T1000 (cell line): ENCODE measurements at regions not wholly inside any gene's neighbourhood (a gene's known extent, or its start where the extent isn't known, plus 50 kb on each side); places are given as distances from the start of the nearest gene placed in this dataset.

Source experiments
- DNase-seq: peaks from one replicate; lab custom pipeline; 2025; ENCODE audit warnings: mixed read lengths; lab: John Stamatoyannopoulos, UW

DNA sequence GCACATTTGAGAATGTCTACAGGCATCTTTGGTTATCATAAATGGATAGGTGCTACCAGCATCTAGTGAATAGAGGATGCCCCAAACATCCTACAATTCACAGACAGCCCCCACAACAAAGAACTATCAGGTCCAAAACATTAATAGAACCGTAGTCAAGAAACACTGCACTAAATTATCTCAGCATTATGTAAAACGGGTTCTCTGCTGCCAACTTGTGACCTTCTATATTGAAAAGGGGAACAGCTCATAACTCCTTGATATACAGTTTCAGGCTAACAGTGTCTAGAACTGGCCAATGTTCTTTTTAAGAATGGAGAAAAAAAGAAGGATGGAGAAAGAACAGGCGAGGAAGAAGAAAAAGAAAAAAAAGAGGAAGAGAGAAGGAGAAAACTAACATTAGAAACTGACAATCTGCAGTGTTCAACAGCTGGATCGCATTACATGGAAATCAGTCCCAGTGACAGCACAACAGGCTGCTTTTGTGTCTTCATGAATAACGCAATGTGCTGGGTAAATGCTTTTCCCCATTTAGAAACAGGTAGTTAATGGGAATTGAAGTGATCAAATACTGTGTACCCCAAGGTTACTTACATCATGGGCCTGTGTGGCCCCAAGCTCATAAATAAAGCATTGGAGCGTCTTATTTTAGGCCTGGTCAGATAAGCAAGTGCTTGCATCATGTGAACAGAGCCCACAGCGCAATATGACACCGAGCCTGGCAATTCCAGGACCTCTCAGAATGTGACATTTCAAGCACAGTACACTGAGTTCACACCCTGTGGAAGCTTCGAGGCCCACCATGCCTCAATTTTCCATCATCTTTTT lies 339.5 kb downstream of the DHX15 start:
- DNase-seq: no peak

DNA sequence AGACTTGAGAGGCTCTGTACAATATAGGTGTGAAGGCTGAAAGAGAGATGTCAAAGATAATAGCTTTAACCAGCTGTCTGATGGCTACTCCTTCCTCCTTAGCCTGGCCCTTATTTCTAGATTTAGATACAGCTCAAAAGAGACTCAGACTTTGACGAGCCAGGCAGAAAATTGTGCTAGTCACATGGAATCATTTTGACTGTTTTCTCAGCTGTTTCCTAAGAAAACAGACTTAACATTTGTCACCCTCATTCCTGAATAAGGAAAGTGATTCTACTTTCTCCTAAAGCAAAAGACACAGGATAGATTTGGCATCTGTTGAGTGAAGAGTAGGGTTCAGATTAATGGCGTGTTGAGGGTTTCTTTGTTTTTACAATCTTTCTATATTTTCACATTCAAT lies 340.7 kb downstream of the DHX15 start:
- no peak for DNase-seq

DNA sequence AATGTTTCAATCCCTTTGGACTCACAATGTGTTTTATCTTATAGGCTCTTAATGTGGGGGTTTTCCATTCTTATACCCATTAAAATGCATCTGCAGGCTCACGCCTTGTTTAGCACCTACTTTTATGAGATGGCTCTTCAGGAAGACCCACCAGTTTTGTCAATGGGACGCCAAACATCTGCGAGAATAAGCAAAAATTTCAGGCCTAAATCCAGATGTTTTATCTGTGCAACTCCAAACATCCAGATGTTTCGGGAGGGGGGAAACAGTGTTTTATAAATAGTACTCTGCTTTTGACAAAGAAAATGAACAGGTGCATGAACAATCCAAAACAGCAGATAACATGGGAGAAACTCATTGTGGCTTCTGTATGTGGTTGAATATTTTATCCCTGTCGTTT lies 342.8 kb downstream of the DHX15 start:
- DNase-seq: no peak

DNA sequence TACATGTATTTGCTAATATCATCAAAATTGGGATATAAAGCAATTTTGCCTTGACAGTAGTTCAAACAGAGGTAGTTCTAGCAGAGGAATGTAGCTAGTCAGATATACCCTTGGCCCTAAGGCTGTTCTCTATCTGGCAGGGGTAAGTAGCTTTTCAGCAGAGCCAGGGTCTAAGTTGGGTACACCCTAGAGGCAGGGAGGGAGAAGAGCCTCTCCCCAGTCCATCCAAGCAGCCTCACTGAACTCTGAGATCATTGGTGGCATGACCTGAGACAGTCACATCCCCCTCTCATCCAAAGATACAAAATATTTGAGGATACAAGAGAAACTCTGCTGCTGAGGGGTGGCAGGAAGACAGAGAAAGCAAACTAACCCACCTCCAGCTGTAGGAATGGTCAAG lies 343.7 kb downstream of the DHX15 start:
- DNase-seq: no peak

DNA sequence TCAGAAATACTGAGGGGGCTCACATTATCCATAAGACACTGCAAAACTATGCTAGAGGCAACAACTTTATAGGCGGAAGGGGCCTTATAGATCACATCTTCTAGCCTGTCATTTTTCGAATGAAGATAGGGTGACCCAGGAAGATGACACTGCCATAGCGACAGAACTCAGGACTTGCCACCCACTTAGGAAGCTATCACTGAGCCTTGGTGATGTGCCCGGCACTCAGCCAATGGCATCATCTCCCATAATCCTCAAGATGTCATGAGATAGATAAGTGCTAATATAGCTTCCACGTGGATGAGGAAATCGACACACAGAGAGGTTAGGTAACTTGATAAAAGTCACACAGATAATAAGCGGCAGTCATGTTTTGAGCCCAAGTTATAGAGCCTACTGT lies 346.6 kb downstream of the DHX15 start:
- no peak for DNase-seq

DNA sequence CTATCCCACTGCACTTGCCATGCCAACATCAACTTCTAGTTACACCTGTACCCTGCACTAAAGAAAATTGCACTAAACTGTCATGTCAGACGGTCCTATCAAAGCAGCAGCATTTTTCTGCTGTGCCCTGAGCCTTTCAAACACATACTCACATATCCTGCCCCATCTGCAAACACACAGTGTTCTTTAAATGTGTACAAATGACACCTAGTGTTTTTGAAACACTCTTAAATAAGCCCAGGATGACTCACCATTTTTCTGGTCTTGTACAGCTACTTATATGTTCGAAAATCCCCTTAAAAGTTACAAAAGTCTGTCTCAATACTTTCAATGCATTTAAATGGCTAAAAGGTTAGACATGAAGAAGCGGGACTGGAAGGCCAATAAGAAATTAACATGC lies 346.7 kb upstream of the PPARGC1A start:
- no peak for DNase-seq

DNA sequence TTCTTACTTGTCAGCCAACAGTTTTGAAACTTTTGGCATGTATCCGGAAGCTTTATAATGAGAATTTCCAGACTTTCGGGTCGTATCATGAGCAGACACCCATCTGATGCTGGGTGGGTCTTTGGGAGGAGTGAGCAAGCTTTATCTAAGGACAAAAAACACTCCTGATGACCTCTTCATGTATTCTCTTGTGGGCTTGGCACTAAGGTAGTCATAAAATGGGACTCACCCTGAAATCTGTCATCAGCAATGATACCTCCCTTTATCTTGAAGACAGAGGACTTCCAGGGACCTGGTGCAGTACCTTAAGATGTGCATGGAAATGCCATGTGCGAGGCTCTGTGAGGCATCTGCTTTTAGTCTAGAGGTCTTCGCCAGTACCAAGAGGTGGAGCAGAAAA lies 346.3 kb upstream of the PPARGC1A start:
- DNase-seq: no peak

DNA sequence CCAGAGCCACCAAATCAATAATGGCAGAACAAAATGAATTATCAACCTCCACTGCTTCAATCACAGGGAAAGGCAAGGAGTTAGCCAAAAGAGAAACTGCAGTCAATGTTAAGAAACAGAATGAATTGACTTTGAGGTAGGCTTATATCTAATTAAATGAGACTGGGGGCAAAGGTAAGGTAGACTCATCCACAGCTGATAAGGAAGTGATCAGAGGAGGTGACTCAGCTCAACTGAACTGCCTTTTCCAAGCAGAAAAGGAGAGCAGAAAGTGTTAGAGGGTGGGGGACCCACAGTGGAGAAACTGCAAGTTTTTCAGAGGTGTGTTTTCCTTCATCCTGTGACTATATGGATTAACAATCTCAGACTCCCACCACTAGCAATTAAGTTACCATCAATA lies 345.8 kb upstream of the PPARGC1A start:
- no peak for DNase-seq

DNA sequence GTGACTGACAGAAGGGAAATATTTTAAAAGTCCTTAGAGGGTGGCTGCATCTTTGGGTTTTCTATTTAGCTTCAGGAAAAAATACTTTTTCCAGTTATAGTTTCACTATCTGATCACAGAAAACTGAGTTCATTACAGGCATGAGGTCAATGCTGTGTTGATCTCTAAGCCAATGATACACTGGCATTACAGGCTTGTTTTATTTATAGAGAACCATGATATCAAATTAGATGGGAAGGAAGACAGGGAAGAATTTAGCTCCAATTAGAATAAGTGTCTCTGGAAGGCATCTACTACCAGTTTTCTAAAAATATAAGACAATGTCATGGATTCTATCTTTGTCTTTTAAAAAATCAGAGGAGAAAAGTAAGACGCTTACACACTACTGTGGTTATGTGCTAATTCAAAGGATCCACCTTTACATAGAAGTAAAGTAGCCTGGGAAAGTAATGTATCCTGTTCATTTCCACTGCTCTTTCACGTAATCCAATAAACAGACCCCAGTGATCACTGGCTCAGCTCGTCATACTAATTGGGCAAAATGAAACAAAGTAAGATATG lies 344.5 kb upstream of the PPARGC1A start:
- DNase-seq: no peak

DNA sequence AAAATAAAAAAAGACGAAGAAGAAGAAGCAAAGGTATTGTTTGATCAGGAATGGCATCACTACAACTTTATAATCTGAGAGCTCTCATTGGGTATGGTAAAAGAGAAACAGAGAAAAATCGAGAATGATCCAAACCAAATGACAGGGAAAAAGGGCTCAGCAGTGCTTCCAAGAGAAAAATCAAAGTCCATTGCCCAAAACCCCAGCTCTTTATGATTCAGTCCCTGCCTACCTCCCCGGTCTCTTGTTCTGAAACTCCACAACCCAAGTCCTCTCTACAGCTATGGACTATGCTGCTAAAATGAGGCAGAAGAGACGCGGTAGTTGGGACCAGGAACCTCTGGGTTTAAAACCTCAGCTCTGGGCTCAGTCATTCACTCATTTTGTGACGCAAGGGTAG lies 341.1 kb upstream of the PPARGC1A start:
- no peak for DNase-seq

DNA sequence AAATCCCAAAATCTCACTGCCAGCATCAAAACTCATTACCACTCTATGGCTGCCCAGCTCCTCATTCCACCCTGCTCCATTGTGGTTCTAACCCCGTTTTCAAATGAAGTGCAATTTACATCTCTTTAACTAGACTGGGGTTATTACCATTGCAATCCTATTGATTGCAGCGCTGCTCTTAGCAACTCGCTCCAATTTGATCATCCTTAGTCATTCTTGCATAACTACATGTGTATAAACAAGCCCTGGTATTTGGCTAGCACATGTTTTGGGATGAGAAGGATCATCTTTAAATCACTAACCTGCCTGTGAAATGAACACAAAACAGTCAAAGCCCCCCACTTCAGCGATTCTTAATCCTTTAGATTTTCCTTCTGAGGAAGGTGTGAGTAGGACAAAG lies 340.1 kb upstream of the PPARGC1A start:
- peak; percentile 32 for DNase-seq

DNA sequence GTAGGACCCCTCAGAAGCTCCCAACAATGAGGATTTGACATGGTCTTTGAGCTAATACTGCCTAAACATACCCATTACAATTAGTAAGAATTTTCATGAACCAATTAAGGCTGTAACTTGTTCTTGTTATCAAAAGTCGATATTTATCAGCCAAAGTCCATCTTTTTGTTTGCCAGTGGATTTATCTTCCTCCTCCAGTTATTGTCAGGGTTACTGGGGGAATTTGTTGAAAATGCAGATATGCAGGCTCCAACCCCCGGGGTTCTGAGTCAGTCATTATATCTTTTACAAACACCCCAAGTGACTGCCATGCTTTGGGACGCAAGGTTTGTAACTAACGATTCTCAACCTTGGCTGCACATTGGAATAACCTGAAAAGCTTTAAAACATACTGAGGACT lies 338.8 kb upstream of the PPARGC1A start:
- DNase-seq: no peak

DNA sequence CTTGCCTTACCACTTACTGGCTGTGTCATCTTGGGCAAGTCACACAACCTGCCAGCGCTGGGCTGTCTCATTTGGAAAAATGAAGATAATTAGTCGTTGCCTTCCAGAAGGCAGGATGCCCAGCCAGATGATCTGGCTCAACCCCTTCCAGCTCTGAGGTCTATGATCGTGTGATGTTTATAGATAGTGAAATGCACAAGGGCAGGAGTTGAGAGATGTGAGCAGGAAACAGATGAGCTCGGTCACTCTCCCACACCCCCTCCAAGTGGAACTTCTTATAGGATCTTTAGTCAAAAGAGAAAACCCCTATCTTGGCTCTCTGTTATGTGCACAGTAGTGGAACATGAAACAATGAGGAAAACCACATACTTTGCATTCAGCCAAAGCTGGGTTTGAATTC lies 336.8 kb upstream of the PPARGC1A start:
- DNase-seq: no peak

DNA sequence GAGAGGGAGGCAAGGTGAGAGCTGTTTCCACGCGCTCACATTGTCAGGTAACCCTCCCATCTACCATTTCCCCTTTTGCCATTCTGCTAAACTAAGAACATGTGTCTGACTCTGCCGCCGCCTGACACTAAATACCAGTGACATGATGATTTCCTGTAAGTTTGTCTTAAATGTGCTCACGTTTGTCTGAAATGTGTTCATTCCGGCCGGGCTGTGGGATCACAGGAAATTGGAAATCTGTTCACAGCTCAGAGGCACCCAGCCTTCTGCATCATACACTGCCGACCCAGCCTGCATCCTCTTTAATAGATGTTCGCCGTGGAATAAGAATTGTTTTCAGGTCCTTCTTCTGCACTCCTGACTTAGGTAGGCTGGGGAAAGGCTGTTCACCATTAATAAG lies 336.2 kb upstream of the PPARGC1A start:
- DNase-seq: no peak

DNA sequence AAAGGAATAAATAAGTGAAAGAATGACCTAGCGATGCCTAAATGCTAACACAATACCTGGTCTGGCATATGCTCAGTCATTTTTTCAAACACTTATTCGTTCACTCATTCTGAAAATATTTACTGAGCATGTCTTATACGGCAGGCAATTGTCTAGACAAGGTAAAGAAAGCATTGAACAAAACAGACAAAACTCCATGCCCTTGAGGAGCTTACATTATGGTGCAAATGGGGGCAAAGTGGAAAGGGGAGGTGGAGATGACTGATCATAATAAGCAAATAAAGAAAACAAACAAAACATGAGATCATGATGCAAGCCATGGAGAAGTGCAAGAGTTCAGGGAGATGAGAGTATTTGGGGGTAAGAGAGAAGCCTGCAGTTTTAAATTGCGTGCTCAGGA lies 334.6 kb upstream of the PPARGC1A start:
- DNase-seq: no peak

DNA sequence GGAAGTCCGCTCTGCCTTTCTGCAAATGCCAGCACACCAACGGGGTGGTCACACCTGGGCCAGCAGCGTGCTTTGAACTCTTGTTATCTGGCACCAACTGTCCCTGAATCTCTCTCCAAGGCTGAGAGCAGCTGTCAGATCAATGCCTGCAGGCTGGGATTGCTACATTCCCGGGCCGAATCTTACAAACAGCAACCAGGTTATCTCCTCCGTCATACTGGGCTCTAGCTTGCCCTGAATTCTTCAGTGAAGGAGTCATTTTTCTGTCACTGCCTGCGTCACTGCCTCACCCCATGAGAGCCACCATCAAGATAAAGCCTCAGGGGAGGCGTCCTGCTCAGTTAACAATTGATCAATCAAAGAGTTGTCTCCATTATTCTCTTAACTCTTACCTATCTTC lies 329.4 kb upstream of the PPARGC1A start:
- no peak for DNase-seq

DNA sequence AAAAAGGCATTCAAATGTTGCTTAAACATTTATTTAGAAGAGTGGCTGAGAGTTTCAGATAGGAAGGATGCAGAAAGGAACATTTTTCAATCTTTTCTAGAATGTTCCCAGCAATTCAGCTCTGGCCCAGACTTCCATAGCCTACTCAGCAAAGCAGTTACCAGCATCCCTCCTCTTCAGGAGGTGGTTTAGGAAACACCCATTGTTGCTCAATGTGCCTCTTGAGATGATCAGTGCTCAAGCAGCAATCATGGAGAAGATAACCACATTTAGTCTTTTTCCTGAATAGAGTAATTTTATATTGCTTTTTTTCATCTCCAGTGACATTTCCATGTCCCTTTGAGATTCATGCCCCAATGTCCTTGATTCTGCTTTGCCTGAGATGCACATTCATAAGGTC lies 328.7 kb upstream of the PPARGC1A start:
- no peak for DNase-seq

DNA sequence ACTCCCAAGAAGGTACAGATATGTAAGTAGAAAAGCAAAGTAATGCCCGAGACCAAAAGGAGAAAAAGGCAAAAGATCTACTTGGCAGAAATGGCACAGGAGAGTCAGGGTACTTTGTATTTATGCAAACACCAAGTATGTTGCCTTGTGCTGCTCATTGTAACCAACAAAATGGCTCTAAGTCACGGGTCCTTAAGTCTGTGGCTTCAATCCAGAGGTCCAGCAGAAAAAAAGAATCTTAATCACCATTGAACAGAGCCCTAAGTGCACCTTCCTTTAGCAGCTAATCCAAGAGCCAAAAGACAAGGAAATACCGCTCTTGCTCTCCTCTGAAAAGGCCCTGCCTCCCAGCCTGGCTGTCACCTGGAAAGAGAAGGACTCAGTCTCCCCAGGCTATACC lies 324.9 kb upstream of the PPARGC1A start:
- DNase-seq: no peak

DNA sequence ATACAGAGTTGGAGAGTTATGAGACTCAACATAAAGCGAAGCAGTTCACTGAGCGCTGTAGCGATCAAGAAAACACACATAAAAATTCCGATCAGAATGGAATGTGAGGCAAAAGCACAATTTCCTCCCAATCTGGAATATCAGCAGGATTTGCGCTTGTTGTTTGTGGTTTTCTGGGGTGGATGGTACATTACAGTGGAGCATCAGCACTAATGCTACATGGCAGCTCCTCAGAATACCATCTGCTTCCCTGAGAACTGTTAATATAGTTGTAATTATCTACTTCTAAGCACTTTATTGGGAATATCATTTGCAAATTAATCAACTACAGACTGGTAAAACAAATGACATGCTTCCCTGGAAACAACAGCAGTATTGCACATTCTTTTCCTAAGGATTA lies 324.1 kb upstream of the PPARGC1A start:
- DNase-seq: no peak

DNA sequence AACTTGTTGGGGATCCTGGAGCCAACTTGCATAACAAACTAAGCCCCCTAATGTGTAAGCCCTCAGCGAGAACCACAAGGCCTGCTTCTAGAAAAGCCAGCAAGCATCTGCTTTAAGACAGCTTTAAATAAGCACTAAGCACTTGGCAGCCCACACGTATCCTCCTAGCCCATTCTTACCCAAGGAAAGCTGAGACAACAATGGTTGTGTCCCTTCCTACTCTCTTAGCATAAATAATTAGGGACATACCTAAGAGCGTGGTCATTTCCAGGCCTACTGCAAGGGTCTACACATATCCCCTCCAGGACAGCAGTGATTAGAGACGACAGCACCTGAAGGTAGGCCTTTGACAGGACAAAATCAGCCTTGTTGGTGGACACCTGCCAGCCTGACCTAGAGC lies 322.8 kb upstream of the PPARGC1A start:
- DNase-seq: no peak

DNA sequence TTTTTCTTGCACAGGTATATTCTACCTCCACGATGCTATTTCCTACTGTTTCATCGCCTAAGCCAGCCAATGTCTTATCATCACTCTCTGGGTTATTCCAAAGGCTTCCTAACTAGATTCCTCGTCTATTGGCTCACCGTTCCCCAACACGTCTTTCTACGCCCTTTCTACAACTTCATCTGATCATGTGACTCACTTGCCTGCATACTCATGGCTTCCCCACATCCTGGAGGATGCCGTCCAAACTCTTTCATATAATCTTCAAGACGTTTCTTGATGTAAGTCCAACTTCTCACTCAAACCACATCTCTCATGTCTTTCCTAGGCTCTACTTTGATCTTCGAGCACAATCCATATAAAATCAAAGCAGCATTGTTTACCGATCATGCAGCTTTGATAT lies 322.0 kb upstream of the PPARGC1A start:
- DNase-seq: no peak

DNA sequence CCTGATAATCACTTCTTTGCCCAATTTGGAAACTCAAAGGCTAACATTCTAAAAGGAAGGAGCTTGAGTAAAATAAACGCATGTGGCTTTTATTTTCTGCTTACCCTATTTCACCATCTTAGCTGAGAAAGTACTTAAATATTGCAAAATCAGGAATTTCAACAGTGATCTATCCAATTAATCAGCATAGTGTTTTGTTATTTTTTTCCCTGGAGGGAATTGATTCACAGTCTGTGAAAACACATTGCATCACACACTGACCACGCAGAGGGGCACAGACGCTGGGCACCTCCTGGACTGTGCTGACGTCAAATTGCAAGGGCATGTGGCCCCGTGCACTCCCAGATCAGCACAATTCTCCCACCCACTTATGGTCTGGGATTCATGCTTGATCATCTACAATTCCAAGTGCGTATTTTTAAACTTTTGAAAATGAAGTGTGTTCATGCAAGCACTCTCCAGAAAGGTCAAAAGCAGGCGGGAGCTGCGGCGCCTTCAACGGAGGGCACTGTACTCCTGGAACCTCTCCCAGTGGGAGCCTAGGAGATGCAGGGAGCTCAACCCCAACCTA lies 320.6 kb upstream of the PPARGC1A start:
- peak; percentile 87 for DNase-seq

DNA sequence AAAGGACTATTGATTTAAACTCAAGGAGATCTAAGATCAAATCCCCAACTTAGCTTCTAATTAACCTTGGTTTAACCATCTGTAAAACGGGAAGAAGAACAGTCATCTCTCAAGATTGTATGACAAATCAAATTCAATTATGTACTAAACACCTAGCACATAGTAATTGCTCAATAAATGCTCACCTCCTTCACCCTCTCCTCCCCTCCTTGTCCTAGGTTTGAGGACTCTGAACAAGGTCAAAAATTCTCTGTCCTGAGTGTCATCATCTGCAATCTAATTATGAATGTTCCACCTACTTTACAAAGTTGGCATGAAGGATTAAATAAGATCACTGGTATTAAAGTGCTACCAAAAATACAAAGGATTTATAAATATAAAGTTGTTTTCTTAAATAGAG lies 320.1 kb upstream of the PPARGC1A start:
- no peak for DNase-seq

DNA sequence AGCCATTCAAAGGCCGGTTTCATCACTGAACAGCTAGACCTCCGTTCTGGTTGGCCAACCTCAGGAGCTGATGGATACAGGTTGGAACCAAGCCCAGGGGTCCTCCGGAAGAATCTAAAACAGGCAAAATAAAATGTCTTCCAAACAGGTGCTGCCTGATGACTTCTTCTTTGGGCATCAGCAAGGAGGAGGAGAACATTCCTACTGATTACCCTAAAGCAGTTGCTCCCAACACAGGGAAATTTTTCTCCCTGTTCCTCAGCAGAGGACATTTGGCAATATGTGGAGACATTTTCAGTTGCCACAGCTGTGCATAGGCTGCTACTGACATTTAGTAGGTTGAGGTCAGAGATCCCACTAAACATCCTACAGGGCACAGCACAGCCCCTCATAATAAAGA lies 319.3 kb upstream of the PPARGC1A start:
- DNase-seq: no peak
